ENCODE measurements at regions not wholly inside any gene's neighbourhood (a gene's known extent, or its start where the extent isn't known, plus 50 kb on each side); places are given as distances from the start of the nearest gene placed in this dataset.

DNA sequence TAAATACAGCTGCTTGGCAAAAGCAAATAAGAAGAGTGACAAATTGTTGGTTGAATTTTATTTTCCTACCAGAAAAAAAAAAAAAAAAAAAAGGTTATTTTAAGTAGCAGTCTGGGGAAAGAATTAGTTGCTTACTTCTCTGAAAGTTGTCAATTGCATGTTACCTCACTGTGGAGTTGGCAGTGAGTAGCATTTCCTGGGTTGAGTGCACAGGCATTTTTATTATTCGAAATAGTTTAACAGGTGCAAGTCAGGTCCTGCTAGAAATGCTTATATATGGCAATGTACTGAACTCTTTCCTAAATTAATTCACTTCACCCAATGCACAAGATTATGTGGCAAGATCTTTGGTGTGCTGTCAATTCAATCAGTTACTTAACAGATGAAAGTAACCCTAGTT, 680.6 kb downstream of the EPHA3 start:
- Histone ChIP-seq H3K4me2 (ENCODE audit: insufficient read depth, low read length) (no peak overlapping the region), H3K9me3 (replicated peaks; ENCODE audit: control insufficient read depth, insufficient read depth, low read length) (peaks cover 2% of the 10 kb centered on the region), H3K4me3 (replicated peaks in 1 of 3; ENCODE audit: insufficient read depth in 1 of 3, low read depth in 1 of 3, low read length in 3 of 3) (no peak overlapping the region), H3K27me3 (ENCODE audit: control insufficient read depth in 2 of 2, insufficient read depth in 2 of 2, low read length in 2 of 2) (no peaks in the 10 kb centered on the region), H3K36me3 (ENCODE audit: control insufficient read depth in 2 of 2, extremely low read depth in 1 of 2, insufficient read depth in 2 of 2, low read length in 2 of 2) (no peaks in the 10 kb centered on the region), H3K4me1 (ENCODE audit: control insufficient read depth, extremely low read depth, insufficient read depth, low read length) (no peaks in the 10 kb centered on the region), H4K20me1 (replicated peaks; ENCODE audit: control insufficient read depth, extremely low read depth, insufficient read depth, low read length) (no peaks in the 10 kb centered on the region), H3K9ac (replicated peaks; ENCODE audit: extremely low read depth, insufficient read depth, low read length) (no peak overlapping the region), H2AFZ (ENCODE audit: low read depth, low read length) (no peak overlapping the region), H3K27ac (ENCODE audit: insufficient read depth, low read depth, low read length) (no peak overlapping the region), H3K79me2 (ENCODE audit: control insufficient read depth, insufficient read depth, low read length) (no peaks in the 10 kb centered on the region), H3K9me1 (replicated peaks; ENCODE audit: control insufficient read depth, extremely low read depth, insufficient read depth, low read length) (no peaks in the 10 kb centered on the region)
- POLR2A ChIA-PET: interaction anchor here (0.6 kb wide), 1 partner anchor 27 kb away, joined by 5 read pairs; no protein-coding TSS in a partner anchor
- intact Hi-C loops (cut with micrococcal nuclease): no loop called here
- CTCF ChIA-PET: no interaction called here
- TF ChIP-seq MAX (IDR thresholded peaks at IDR 0.05; ENCODE audit: insufficient read depth, insufficient read length) (no peak), GATA2 (IDR thresholded peaks at IDR 0.05; ENCODE audit: insufficient read depth, insufficient read length, low read depth, low read length) (no peak), POLR2A (IDR thresholded peaks at IDR 0.05; ENCODE audit: low read depth, low read length) (no peak), CTCF (IDR thresholded peaks at IDR 0.05; ENCODE audit: extremely low read depth in 1 of 2, insufficient read depth in 1 of 2, low read depth in 1 of 2, low read length in 2 of 2) (no peak), MYC (IDR thresholded peaks at IDR 0.05; ENCODE audit: low read depth, low read length) (no peak), FOS (IDR thresholded peaks at IDR 0.05; ENCODE audit: borderline replicate concordance, insufficient read depth, low read length) (no peak), JUN (IDR thresholded peaks at IDR 0.05; ENCODE audit: borderline replicate concordance, insufficient read depth, insufficient read length, low read depth) (no peak), POLR2AphosphoS5 (IDR thresholded peaks at IDR 0.05; ENCODE audit: insufficient read depth, low read depth, low read length) (no peak)
- DNase-seq (ENCODE audit: low read depth, low spot score): no peak
- dilution Hi-C loops (cut with MboI; ENCODE audit: extremely low pct_ligation_motif_present, low sequenced_read_pairs): no loop called here
- BruUV-seq (replicated peaks): no TSS peak
- FAIRE-seq: no peak

Measured in endothelial cell of umbilical vein (primary cell).